ENCODE measurements at regions not wholly inside any gene's neighbourhood (a gene's known extent, or its start where the extent isn't known, plus 50 kb on each side); places are given as distances from the start of the nearest gene placed in this dataset.

GRCh38 chr21:31497914-31498313 lies 153.9 kb upstream of the TIAM1 start:
- Histone ChIP-seq H3K79me2 (ENCODE audit: insufficient read depth, low read length) (no peaks in the 10 kb centered on the region; the same call in 1 of the 2 replicates), H2BK20ac (ENCODE audit: low read depth, low read length, poor library complexity, severe bottlenecking) (no peak overlapping the region), H3K27me3 (ENCODE audit: insufficient read depth, low read length) (no peaks in the 10 kb centered on the region), H3K9me3 (ENCODE audit: control insufficient read depth, low read depth, low read length) (no peaks in the 10 kb centered on the region), H3K79me1 (ENCODE audit: insufficient read depth, low read depth, low read length, poor library complexity, severe bottlenecking) (no peaks in the 10 kb centered on the region), H4K20me1 (ENCODE audit: control insufficient read depth, insufficient read depth, insufficient read length) (no peaks in the 10 kb centered on the region), H2BK5ac (ENCODE audit: insufficient read length, low read length) (no peak overlapping the region), H4K5ac (ENCODE audit: insufficient read length, low read depth, low read length) (no peak overlapping the region), H4K8ac (replicated peaks; ENCODE audit: insufficient read length, low read depth, low read length) (no peak overlapping the region), H3T11ph (ENCODE audit: low read length) (no peak overlapping the region), H3K14ac (ENCODE audit: insufficient read depth, low read length) (no peak overlapping the region), H3K4me2 (ENCODE audit: insufficient read depth, insufficient read length, low read length) (no peak overlapping the region), H3K4ac (ENCODE audit: low read depth, low read length) (no peak overlapping the region), H4K91ac (ENCODE audit: insufficient read length, low read depth, low read length) (no peak overlapping the region), H2AK5ac (ENCODE audit: insufficient read length, low read length) (no peak overlapping the region), H3K27ac (ENCODE audit: insufficient read length, low read depth, low read length) (no peak overlapping the region), H2BK15ac (ENCODE audit: low read depth, low read length) (no peak overlapping the region), H2BK12ac (ENCODE audit: insufficient read length, low read depth, low read length) (no peak overlapping the region), H2BK120ac (ENCODE audit: low read depth, low read length, poor library complexity, severe bottlenecking) (no peak overlapping the region), H3K18ac (ENCODE audit: insufficient read length, low read depth, low read length) (no peak overlapping the region), H2AFZ (ENCODE audit: low read length) (no peak overlapping the region), H3K4me1 (ENCODE audit: insufficient read depth, low read length) (no peaks in the 10 kb centered on the region), H3K56ac (ENCODE audit: insufficient read length, low read depth, low read length) (no peak overlapping the region), H3K23ac (ENCODE audit: insufficient read length, low read depth, low read length) (no peak overlapping the region), H3K23me2 (ENCODE audit: insufficient read length, low read depth, low read length, poor library complexity, severe bottlenecking) (no peaks in the 10 kb centered on the region), H3K9ac (ENCODE audit: extremely low read depth, insufficient read length, low read length) (no peak overlapping the region)
- DNase-seq: no peak
- peaks cover 0 to 3% (median 2%) of the 10 kb centered on the region in 3 experiments; a peak in 2 of 7 replicates for H3K36me3 Mint-ChIP-seq (ENCODE audit: insufficient read depth in 1 of 3, low read depth in 3 of 3)
- no peaks in the 10 kb centered on the region for H3K9me3 Mint-ChIP-seq
- H3K4me1 Mint-ChIP-seq: peaks cover 12 to 21% of the 10 kb centered on the region in 2 experiments
- TF ChIP-seq CTCF (conservative IDR thresholded peaks at IDR 0.05): no peak
- H3K4me3 Mint-ChIP-seq: no peak overlapping the region
- H3K27ac Mint-ChIP-seq: no peak overlapping the region
- WGBS (ENCODE audit: extremely low coverage, insufficient read length, low lambda C conversion rate): no CpG with 5 or more reads among the region's 3 CpGs
- H3K27me3 Mint-ChIP-seq (ENCODE audit: low read depth): no peaks in the 10 kb centered on the region
